ENCODE measurements at regions not wholly inside any gene's neighbourhood (a gene's known extent, or its start where the extent isn't known, plus 50 kb on each side); places are given as distances from the start of the nearest gene placed in this dataset.

DNA sequence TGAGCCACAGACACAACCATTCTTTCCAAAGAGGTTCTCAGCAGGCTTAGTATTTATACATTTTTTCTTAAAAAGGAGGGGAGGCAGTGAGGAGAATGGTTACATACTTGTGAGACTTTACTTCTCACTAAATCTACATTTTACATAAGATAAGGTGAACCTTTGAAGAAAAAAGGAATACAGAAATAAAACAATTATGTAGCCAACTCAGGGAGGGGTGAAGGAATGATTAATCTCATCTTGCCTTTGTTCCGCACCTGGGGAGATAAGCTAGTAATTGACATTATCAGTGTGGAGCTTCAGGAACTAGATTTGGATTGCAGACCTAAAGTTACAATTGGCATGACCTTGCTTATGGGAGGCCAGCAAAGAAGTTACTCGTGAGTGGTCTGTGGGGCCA lies 221.8 kb upstream of the GGTLC1 start:
- H3K36me3 ChIP-seq (ENCODE audit: control insufficient read depth in 4 of 4, insufficient read depth in 3 of 4, low read depth in 1 of 4, low read length in 3 of 4), result no peaks in the 10 kb centered on the region
- no peak for DNase-seq (ENCODE audit: low spot score)
- TF ChIP-seq, protein P1, sequence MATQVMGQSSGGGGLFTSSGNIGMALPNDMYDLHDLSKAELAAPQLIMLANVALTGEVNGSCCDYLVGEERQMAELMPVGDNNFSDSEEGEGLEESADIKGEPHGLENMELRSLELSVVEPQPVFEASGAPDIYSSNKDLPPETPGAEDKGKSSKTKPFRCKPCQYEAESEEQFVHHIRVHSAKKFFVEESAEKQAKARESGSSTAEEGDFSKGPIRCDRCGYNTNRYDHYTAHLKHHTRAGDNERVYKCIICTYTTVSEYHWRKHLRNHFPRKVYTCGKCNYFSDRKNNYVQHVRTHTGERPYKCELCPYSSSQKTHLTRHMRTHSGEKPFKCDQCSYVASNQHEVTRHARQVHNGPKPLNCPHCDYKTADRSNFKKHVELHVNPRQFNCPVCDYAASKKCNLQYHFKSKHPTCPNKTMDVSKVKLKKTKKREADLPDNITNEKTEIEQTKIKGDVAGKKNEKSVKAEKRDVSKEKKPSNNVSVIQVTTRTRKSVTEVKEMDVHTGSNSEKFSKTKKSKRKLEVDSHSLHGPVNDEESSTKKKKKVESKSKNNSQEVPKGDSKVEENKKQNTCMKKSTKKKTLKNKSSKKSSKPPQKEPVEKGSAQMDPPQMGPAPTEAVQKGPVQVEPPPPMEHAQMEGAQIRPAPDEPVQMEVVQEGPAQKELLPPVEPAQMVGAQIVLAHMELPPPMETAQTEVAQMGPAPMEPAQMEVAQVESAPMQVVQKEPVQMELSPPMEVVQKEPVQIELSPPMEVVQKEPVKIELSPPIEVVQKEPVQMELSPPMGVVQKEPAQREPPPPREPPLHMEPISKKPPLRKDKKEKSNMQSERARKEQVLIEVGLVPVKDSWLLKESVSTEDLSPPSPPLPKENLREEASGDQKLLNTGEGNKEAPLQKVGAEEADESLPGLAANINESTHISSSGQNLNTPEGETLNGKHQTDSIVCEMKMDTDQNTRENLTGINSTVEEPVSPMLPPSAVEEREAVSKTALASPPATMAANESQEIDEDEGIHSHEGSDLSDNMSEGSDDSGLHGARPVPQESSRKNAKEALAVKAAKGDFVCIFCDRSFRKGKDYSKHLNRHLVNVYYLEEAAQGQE (IDR thresholded peaks at IDR 0.05), result no peak
- TF ChIP-seq SP1 (IDR thresholded peaks at IDR 0.05), result no peak
- TF ChIP-seq NR2F2 (IDR thresholded peaks at IDR 0.05), result no peak
- no peak for TF ChIP-seq JUND (IDR thresholded peaks at IDR 0.05)
- TF ChIP-seq FOXA1 (IDR thresholded peaks at IDR 0.05), result no peak
- no peak for TF ChIP-seq HNF4G (IDR thresholded peaks at IDR 0.05)
- TF ChIP-seq, protein P2, sequence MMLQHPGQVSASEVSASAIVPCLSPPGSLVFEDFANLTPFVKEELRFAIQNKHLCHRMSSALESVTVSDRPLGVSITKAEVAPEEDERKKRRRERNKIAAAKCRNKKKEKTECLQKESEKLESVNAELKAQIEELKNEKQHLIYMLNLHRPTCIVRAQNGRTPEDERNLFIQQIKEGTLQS (IDR thresholded peaks at IDR 0.05), result no peak
- TF ChIP-seq, protein P3, sequence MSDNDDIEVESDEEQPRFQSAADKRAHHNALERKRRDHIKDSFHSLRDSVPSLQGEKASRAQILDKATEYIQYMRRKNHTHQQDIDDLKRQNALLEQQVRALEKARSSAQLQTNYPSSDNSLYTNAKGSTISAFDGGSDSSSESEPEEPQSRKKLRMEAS (IDR thresholded peaks at IDR 0.05), result no peak
- no peak for TF ChIP-seq YY1 (IDR thresholded peaks at IDR 0.05)
- TF ChIP-seq, protein P4, sequence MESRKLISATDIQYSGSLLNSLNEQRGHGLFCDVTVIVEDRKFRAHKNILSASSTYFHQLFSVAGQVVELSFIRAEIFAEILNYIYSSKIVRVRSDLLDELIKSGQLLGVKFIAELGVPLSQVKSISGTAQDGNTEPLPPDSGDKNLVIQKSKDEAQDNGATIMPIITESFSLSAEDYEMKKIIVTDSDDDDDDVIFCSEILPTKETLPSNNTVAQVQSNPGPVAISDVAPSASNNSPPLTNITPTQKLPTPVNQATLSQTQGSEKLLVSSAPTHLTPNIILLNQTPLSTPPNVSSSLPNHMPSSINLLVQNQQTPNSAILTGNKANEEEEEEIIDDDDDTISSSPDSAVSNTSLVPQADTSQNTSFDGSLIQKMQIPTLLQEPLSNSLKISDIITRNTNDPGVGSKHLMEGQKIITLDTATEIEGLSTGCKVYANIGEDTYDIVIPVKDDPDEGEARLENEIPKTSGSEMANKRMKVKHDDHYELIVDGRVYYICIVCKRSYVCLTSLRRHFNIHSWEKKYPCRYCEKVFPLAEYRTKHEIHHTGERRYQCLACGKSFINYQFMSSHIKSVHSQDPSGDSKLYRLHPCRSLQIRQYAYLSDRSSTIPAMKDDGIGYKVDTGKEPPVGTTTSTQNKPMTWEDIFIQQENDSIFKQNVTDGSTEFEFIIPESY (IDR thresholded peaks at IDR 0.05), result no peak
- TF ChIP-seq, protein P5, sequence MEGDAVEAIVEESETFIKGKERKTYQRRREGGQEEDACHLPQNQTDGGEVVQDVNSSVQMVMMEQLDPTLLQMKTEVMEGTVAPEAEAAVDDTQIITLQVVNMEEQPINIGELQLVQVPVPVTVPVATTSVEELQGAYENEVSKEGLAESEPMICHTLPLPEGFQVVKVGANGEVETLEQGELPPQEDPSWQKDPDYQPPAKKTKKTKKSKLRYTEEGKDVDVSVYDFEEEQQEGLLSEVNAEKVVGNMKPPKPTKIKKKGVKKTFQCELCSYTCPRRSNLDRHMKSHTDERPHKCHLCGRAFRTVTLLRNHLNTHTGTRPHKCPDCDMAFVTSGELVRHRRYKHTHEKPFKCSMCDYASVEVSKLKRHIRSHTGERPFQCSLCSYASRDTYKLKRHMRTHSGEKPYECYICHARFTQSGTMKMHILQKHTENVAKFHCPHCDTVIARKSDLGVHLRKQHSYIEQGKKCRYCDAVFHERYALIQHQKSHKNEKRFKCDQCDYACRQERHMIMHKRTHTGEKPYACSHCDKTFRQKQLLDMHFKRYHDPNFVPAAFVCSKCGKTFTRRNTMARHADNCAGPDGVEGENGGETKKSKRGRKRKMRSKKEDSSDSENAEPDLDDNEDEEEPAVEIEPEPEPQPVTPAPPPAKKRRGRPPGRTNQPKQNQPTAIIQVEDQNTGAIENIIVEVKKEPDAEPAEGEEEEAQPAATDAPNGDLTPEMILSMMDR (IDR thresholded peaks at IDR 0.05; ENCODE audit: low read depth, low read length, missing input control), result no peak
- no peak for TF ChIP-seq HNF4A (conservative IDR thresholded peaks at IDR 0.05)
- TF ChIP-seq FOXA2 (IDR thresholded peaks at IDR 0.05), result no peak
- no peak for TF ChIP-seq TAF1 (conservative IDR thresholded peaks at IDR 0.05)
- TF ChIP-seq RAD21 (IDR thresholded peaks at IDR 0.05), result no peak
- TF ChIP-seq RXRA (IDR thresholded peaks at IDR 0.05), result no peak
- TF ChIP-seq EGR1 (IDR thresholded peaks at IDR 0.05; ENCODE audit: low read depth in 2 of 2), result no peak
- no peak for TF ChIP-seq GABPA (IDR thresholded peaks at IDR 0.05 in 1 of 2, conservative IDR thresholded peaks at IDR 0.05 in 1 of 2)
- WGBS, result 83% methylated on average over 2 of the region's 2 CpGs
- no peaks in the 10 kb centered on the region for H3K9me3 ChIP-seq (ENCODE audit: control insufficient read depth in 4 of 4, low read length in 3 of 4)
- H3K4me1 ChIP-seq (ENCODE audit: control insufficient read depth in 4 of 4, insufficient read depth in 4 of 4, low read length in 3 of 4), result no peaks in the 10 kb centered on the region
- H3K27ac ChIP-seq (ENCODE audit: low read depth in 1 of 2, low read length in 2 of 2), result no peak overlapping the region
- H3K27me3 ChIP-seq (ENCODE audit: control insufficient read depth in 4 of 4, insufficient read depth in 4 of 4, low read length in 3 of 4), result peaks cover 0 to 12% (median 3%) of the 10 kb centered on the region in 4 donors
- no peak overlapping the region for H3K4me3 ChIP-seq (ENCODE audit: low read depth in 1 of 3, low read length in 3 of 3)
- no peak overlapping the region for H3K9ac ChIP-seq (ENCODE audit: low read depth in 1 of 2, low read length in 2 of 2)
